Memory B cell (primary cell): ENCODE measurements at regions not wholly inside any gene's neighbourhood (a gene's known extent, or its start where the extent isn't known, plus 50 kb on each side); places are given as distances from the start of the nearest gene placed in this dataset.
"Not testable (repeated sequence)": the region's sequence is repeated elsewhere in the genome, so short reads cannot be mapped to it uniquely, and the experiment has no call there.

Source experiments
- ATAC-seq: fragments of 150-1000 bp; cut with Tn5 transposase; 2 replicates; pipeline ENCODE4 v1.10.0; 2021; ENCODE audit warnings: low read depth, mild to moderate bottlenecking, moderate library complexity
- DNase-seq, 2 donors: peaks; one replicate each; pipeline ENCODE4 v3.0.0; 2022; ENCODE audit warnings: low spot score in 2 of 2
- H3K27ac Mint-ChIP-seq: one replicate; pipeline ENCODE4 v1.8.0; 2022; ENCODE audit warnings: mild to moderate bottlenecking, moderate library complexity, mixed read lengths
- H3K27me3 Mint-ChIP-seq: one replicate; pipeline ENCODE4 v1.8.0; 2022; ENCODE audit warnings: mixed read lengths
- H3K36me3 Mint-ChIP-seq: one replicate; pipeline ENCODE4 v1.8.0; 2022; ENCODE audit warnings: mild to moderate bottlenecking, mixed read lengths
- H3K4me1 Mint-ChIP-seq: one replicate; pipeline ENCODE4 v1.8.0; 2022; ENCODE audit warnings: mixed read lengths
- H3K4me3 Mint-ChIP-seq: one replicate; pipeline ENCODE4 v1.8.0; 2022; ENCODE audit warnings: mild to moderate bottlenecking, moderate library complexity, mixed read lengths
- H3K9me3 Mint-ChIP-seq: one replicate; pipeline ENCODE4 v1.8.0; 2022; ENCODE audit warnings: mixed read lengths

- H3K4me1 Mint-ChIP-seq, result no peaks in the 10 kb centered on the region
- no peak overlapping the region for H3K27ac Mint-ChIP-seq
- H3K4me3 Mint-ChIP-seq, result no peak overlapping the region
- no peaks in the 10 kb centered on the region for H3K9me3 Mint-ChIP-seq
- no peaks in the 10 kb centered on the region for H3K27me3 Mint-ChIP-seq
- DNase-seq (no peak), ATAC-seq (no peak)
- no peaks in the 10 kb centered on the region for H3K36me3 Mint-ChIP-seq
These were observed 1125.0 kb upstream of the AMELY start for GRCh38 chrY:8036563-8036962.

DNA sequence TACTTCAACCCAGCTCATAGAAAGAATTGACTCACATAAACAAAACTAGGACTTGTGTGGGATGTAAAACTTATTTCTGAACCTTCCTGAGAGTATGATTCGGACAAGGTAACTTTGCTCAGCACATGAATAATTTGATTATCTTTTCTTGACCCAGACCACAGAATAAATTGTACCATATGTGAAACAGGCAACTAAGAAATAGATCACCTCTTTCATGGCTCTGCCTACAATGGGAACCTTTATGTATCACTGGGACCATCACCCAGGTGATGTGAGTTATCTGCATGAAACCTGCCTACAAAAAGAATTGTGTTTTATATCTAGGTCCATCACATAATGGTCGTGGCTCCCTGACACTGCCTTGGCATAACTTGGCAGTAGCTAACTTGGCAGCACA lies 1124.1 kb upstream of the AMELY start:
- H3K9me3 Mint-ChIP-seq, result no peaks in the 10 kb centered on the region
- H3K4me3 Mint-ChIP-seq, result no peak overlapping the region
- ATAC-seq (no peak), DNase-seq (no peak)
- no peaks in the 10 kb centered on the region for H3K27me3 Mint-ChIP-seq
- H3K27ac Mint-ChIP-seq, result no peak overlapping the region
- no peaks in the 10 kb centered on the region for H3K36me3 Mint-ChIP-seq
- no peaks in the 10 kb centered on the region for H3K4me1 Mint-ChIP-seq

DNA sequence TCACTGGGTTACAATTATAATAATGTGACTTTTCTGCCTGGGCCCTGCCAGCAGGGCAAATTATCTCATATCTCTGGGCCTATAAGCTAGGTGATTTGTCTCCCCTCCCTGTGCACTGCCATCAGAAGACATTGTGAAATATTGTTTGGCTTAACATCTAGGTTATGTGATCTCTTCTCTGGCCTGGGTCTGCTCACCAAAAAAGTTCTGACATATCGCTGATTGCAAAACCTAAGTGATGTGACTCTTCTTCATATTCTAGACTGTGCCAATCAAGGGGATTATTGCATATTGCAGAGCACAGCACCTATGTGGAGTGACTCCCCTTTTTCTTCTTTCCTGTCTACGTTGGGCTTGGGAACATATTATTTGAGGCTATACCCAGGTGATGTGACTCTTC lies 1123.1 kb upstream of the AMELY start:
- H3K36me3 Mint-ChIP-seq, result no peaks in the 10 kb centered on the region
- H3K4me3 Mint-ChIP-seq, result no peak overlapping the region
- H3K27ac Mint-ChIP-seq, result no peak overlapping the region
- H3K4me1 Mint-ChIP-seq, result no peaks in the 10 kb centered on the region
- no peaks in the 10 kb centered on the region for H3K9me3 Mint-ChIP-seq
- H3K27me3 Mint-ChIP-seq, result no peaks in the 10 kb centered on the region
- DNase-seq (no peak), ATAC-seq (no peak)

GRCh38 chrY:8033200-8033599 lies 1121.6 kb upstream of the AMELY start:
- Mint-ChIP-seq H3K36me3 (no peaks in the 10 kb centered on the region), H3K27me3 (no peaks in the 10 kb centered on the region), H3K9me3 (no peaks in the 10 kb centered on the region), H3K4me3 (no peak overlapping the region), H3K27ac (no peak overlapping the region), H3K4me1 (no peaks in the 10 kb centered on the region)
- ATAC-seq (no peak), DNase-seq (no peak)

GRCh38 chrY:8020540-8020939 lies 1109.0 kb upstream of the AMELY start:
- H3K9me3 Mint-ChIP-seq, result no peaks in the 10 kb centered on the region
- no peaks in the 10 kb centered on the region for H3K4me1 Mint-ChIP-seq
- H3K27ac Mint-ChIP-seq, result no peak overlapping the region
- H3K4me3 Mint-ChIP-seq, result no peak overlapping the region
- H3K27me3 Mint-ChIP-seq, result no peaks in the 10 kb centered on the region
- DNase-seq (no peak), ATAC-seq (no peak)
- no peaks in the 10 kb centered on the region for H3K36me3 Mint-ChIP-seq

GRCh38 chrY:8011515-8011914 lies 1100.0 kb upstream of the AMELY start:
- H3K9me3 Mint-ChIP-seq, result no peaks in the 10 kb centered on the region
- no peak for DNase-seq
- no peaks in the 10 kb centered on the region for H3K4me1 Mint-ChIP-seq
- H3K36me3 Mint-ChIP-seq, result no peaks in the 10 kb centered on the region
- H3K27ac Mint-ChIP-seq, result no peak overlapping the region
- no peaks in the 10 kb centered on the region for H3K27me3 Mint-ChIP-seq
- no peak overlapping the region for H3K4me3 Mint-ChIP-seq
- ATAC-seq, result no peak

DNA sequence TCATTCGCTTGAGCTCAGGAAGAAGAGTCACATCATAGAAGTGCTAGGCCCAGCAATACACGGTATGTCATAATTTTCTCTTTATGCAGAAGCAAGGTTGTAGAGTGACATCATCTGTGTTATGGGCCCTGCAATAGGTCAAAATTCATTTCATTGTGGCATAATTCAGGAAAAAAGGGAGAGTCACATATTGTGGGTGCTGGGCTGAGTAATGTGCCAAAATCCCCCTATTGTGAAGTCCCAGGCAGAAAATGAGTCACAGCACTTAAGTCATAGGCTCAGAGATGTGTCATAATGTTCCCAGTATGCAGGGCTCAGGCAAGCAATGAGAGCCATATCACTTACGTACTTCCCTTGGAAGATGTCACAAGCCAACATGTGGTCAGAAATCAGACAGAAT lies 1092.6 kb upstream of the AMELY start:
- peaks cover 1% of the 10 kb centered on the region for H3K27me3 Mint-ChIP-seq
- peaks cover 6% of the 10 kb centered on the region for H3K9me3 Mint-ChIP-seq
- H3K4me1 Mint-ChIP-seq, result no peaks in the 10 kb centered on the region
- H3K4me3 Mint-ChIP-seq, result no peak overlapping the region
- H3K27ac Mint-ChIP-seq, result no peak overlapping the region
- ATAC-seq, result no peak
- H3K36me3 Mint-ChIP-seq, result peaks cover 2% of the 10 kb centered on the region
- no peak for DNase-seq

GRCh38 chrY:7996726-7997125 lies 1085.2 kb upstream of the AMELY start:
- Mint-ChIP-seq H3K27me3 (peaks cover 3% of the 10 kb centered on the region), H3K36me3 (peaks cover 2% of the 10 kb centered on the region), H3K4me1 (no peaks in the 10 kb centered on the region), H3K9me3 (peaks cover 8% of the 10 kb centered on the region), H3K4me3 (no peak overlapping the region), H3K27ac (no peak overlapping the region)
- ATAC-seq, result no peak
- DNase-seq, result no peak

DNA sequence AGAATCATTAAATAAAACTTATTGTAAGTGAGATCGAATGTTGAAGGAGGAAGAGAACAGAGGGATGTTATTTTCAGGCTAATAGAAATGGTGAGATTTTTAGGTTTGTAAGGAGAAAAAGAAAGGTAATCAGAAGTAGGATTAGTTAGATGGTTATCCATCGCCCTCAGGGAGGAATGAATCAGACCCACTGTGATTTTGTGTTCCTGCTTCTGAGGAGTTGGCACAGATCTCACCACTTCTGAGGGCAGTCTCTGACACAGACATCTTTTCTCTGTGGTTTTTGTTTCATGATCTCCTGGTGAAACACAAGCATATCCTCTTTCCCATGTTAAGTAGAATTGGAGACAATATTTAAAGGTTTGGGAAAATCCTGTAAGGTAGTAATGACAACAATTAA lies 1083.2 kb upstream of the AMELY start:
- H3K4me3 Mint-ChIP-seq, H3K27me3 Mint-ChIP-seq, ATAC-seq, H3K27ac Mint-ChIP-seq, DNase-seq, H3K4me1 Mint-ChIP-seq, H3K9me3 Mint-ChIP-seq, H3K36me3 Mint-ChIP-seq: not testable (repeated sequence)

DNA sequence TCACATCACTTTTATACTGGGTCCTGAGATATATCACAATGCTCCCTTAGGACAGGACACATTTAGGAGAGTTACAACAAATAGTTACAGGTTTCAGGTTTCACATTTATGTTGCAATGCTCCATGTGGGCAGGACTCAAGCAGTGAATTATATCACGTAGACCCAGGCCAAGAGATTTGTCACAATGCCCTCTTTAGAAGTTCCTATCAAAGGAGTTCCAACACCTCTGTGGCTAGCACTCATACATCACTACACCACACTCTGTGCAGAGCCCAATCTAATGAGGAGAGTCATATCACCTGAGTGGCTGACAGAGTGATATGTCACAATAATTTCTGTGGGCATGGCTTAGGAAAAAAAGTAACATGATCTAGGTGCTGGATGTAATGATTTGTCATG lies 1068.2 kb upstream of the AMELY start:
- Mint-ChIP-seq H3K4me1 (no peaks in the 10 kb centered on the region), H3K27ac (no peak overlapping the region), H3K9me3 (no peaks in the 10 kb centered on the region), H3K4me3 (no peak overlapping the region), H3K27me3 (no peaks in the 10 kb centered on the region), H3K36me3 (no peaks in the 10 kb centered on the region)
- DNase-seq (no peak), ATAC-seq (no peak)

- Mint-ChIP-seq H3K27me3 (no peaks in the 10 kb centered on the region), H3K36me3 (no peaks in the 10 kb centered on the region), H3K4me1 (no peaks in the 10 kb centered on the region), H3K9me3 (no peaks in the 10 kb centered on the region), H3K27ac (no peak overlapping the region), H3K4me3 (no peak overlapping the region)
- ATAC-seq (no peak), DNase-seq (no peak)
These were observed 1065.7 kb upstream of the AMELY start for GRCh38 chrY:7977301-7977700.

- ATAC-seq, result no peak
- H3K36me3 Mint-ChIP-seq, result no peaks in the 10 kb centered on the region
- H3K4me3 Mint-ChIP-seq, result no peak overlapping the region
- no peak for DNase-seq
- H3K9me3 Mint-ChIP-seq, result no peaks in the 10 kb centered on the region
- H3K27ac Mint-ChIP-seq, result no peak overlapping the region
- no peaks in the 10 kb centered on the region for H3K4me1 Mint-ChIP-seq
- no peaks in the 10 kb centered on the region for H3K27me3 Mint-ChIP-seq
These were observed 1056.7 kb upstream of the AMELY start for GRCh38 chrY:7968293-7968692.

DNA sequence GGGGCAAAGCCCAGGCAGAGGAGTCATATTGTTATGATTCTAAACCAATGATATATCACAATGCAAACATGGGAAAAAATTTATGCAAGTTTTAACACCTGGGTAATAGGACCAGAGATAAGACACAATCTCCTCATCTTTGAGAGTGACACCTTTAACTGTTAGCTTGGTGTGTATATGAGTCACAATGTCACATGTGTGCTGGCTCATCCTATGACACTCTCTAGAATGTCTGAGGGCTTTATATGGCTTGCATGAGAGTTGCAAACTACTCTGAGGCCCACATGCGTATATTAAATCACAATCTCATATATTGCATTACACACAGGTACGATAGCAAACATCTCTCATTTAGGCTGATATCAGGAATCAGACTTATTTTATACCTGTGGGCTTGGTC lies 1055.4 kb upstream of the AMELY start:
- Mint-ChIP-seq H3K27me3 (no peaks in the 10 kb centered on the region), H3K27ac (no peak overlapping the region), H3K4me1 (no peaks in the 10 kb centered on the region), H3K36me3 (no peaks in the 10 kb centered on the region), H3K4me3 (no peak overlapping the region), H3K9me3 (no peaks in the 10 kb centered on the region)
- ATAC-seq, result no peak
- DNase-seq, result no peak

DNA sequence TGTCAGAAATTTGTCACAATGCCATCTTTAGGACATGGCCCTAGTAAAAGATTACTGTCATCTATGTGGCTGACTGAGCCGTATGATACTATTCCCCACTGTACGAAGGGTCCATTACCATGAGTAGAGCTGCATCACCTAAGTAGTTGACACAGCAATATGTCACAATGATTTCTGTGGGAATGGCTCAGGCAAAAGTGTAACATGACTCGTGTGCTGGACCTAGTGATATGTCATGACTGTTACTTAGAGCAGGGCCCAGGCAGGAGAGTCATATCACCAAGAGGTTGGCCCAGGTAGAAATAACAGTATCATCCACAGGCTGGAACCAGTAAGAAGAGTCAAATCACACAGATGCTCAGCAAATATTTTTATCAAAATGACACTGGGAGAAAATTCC lies 1051.8 kb upstream of the AMELY start:
- Mint-ChIP-seq H3K4me1 (no peaks in the 10 kb centered on the region), H3K27me3 (no peaks in the 10 kb centered on the region), H3K36me3 (no peaks in the 10 kb centered on the region), H3K27ac (no peak overlapping the region), H3K4me3 (no peak overlapping the region), H3K9me3 (no peaks in the 10 kb centered on the region)
- ATAC-seq, result no peak
- DNase-seq, result no peak

GRCh38 chrY:7962350-7962749 lies 1050.8 kb upstream of the AMELY start:
- no peak for ATAC-seq
- H3K36me3 Mint-ChIP-seq, result no peaks in the 10 kb centered on the region
- H3K9me3 Mint-ChIP-seq, result no peaks in the 10 kb centered on the region
- H3K4me1 Mint-ChIP-seq, result no peaks in the 10 kb centered on the region
- no peak for DNase-seq
- no peak overlapping the region for H3K27ac Mint-ChIP-seq
- no peak overlapping the region for H3K4me3 Mint-ChIP-seq
- peaks cover 2% of the 10 kb centered on the region for H3K27me3 Mint-ChIP-seq

DNA sequence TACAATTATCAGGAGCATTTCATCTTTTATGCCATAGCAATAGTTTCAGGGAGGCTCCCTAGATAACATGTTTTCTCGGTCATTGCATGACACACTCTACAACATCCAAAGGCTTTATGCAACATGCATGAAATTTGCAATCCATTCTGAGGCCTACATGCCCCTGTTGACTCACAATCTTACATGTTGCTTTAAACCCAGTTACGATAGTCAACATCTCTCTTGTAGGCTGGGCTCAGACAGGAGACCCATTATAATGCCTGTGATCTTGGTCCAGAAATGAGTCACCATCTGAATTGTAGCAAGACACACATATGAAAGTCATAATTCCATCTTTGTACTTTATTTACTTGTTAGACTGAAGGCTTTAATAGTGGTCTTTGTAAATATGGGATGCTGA lies 1050.3 kb upstream of the AMELY start:
- no peak for DNase-seq
- Mint-ChIP-seq H3K4me3 (no peak overlapping the region), H3K27ac (no peak overlapping the region), H3K27me3 (peaks cover 2% of the 10 kb centered on the region), H3K9me3 (no peaks in the 10 kb centered on the region), H3K4me1 (no peaks in the 10 kb centered on the region), H3K36me3 (no peaks in the 10 kb centered on the region)
- ATAC-seq, result no peak
